Fibroblast of villous mesenchyme (primary cell): ENCODE measurements at regions not wholly inside any gene's neighbourhood (a gene's known extent, or its start where the extent isn't known, plus 50 kb on each side); places are given as distances from the start of the nearest gene placed in this dataset.

Source experiments
- DNase-seq: peaks from one replicate; pipeline ENCODE4 v3.0.0-alpha.2; 2010; ENCODE audit warnings: low read depth
- H3K4me3 ChIP-seq: 2 replicates; pipeline ENCODE4 v1.5.1; 2011; ENCODE audit warnings: low read depth, mild to moderate bottlenecking, low read length
- CTCF ChIP-seq: IDR thresholded peaks from 2 replicates; pipeline ENCODE4 v1.5.1; 2012; ENCODE audit warnings: low read depth, mild to moderate bottlenecking, low read length; ENCODE audit not compliant: insufficient read depth

GRCh38 chr16:50947826-50948225, 203.2 kb downstream of the SALL1 start:
- H3K4me3 ChIP-seq: no peak overlapping the region
- TF ChIP-seq CTCF: no peak
- DNase-seq: no peak

- TF ChIP-seq CTCF: no peak
- no peak overlapping the region for H3K4me3 ChIP-seq
- no peak for DNase-seq
Observed at GRCh38 chr16:50946606-50947005, 204.5 kb downstream of the SALL1 start.

- no peak for DNase-seq
- TF ChIP-seq CTCF: no peak
- no peak overlapping the region for H3K4me3 ChIP-seq
Observed at GRCh38 chr16:50946098-50946497, 204.2 kb downstream of the CYLD start.

GRCh38 chr16:50945171-50945570, 203.3 kb downstream of the CYLD start:
- no peak for DNase-seq
- H3K4me3 ChIP-seq: no peak overlapping the region
- TF ChIP-seq CTCF: no peak

GRCh38 chr16:50944436-50944835, 202.6 kb downstream of the CYLD start:
- no peak overlapping the region for H3K4me3 ChIP-seq
- no peak for TF ChIP-seq CTCF
- DNase-seq: no peak

GRCh38 chr16:50944033-50944432, 202.1 kb downstream of the CYLD start:
- no peak overlapping the region for H3K4me3 ChIP-seq
- no peak for TF ChIP-seq CTCF
- no peak for DNase-seq

DNA sequence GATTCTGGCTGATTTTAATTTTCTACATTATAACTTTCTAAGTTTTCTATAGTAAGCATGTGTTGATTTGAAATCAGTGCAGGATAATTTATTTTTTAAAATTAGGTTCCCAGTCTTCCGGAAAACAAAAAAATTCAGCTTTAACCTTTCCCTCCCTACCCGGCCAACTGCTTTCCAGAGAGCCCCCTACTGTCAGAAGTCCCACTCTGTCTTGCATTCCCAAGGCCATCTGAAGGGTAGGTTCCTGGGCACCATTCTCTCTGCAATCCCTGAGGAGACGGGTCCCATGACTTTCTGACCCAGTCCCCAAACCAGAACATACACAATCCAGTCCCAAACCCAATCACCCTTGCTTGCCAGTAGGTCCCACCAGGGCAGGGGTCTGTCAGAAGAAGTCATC, 200.3 kb downstream of the CYLD start:
- H3K4me3 ChIP-seq: no peak overlapping the region

More for the DNA sequence above, 200.3 kb downstream of the CYLD start:
- no peak for TF ChIP-seq CTCF
- no peak for DNase-seq
